Gastroesophageal sphincter (tissue), 4 donors: ENCODE measurements at regions not wholly inside any gene's neighbourhood (a gene's known extent, or its start where the extent isn't known, plus 50 kb on each side); places are given as distances from the start of the nearest gene placed in this dataset.

Experiments used
- ATAC-seq: fragments of 150-250 bp; one replicate; pipeline ENCODE4 v1.9.1; 2016; ENCODE audit warnings: mild to moderate bottlenecking, moderate library complexity
- H3K27ac ChIP-seq, 4 donors: fragments of 200-600 bp; sonication (generic) in 3 of 4; 1 replicate in 3 of 4; 2 replicates in 1 of 4; pipeline ENCODE4 v1.5.1; 2016 to 2019
- H3K27me3 ChIP-seq: fragments of 200-600 bp; sonication (generic); one replicate; pipeline ENCODE4 v1.5.1; 2019
- H3K36me3 ChIP-seq, 2 donors: fragments of 200-600 bp; sonication (generic); one replicate each; pipeline ENCODE4 v1.5.1; 2019; ENCODE audit warnings: control low read depth in 1 of 2
- H3K4me1 ChIP-seq, 3 donors: fragments of 200-600 bp; sonication (generic); 1 replicate in 2 of 3; 2 replicates in 1 of 3; pipeline ENCODE4 v1.5.1; 2016 to 2019; ENCODE audit warnings: control low read depth in 2 of 3
- H3K4me3 ChIP-seq, 2 donors: fragments of 200-600 bp; sonication (generic); one replicate each; pipeline ENCODE4 v1.5.1; 2019; ENCODE audit warnings: mild to moderate bottlenecking in 1 of 2, moderate library complexity in 1 of 2
- H3K9me3 ChIP-seq, 3 donors: fragments of 200-600 bp; sonication (generic); one replicate each; pipeline ENCODE4 v1.5.1; 2017 to 2019; ENCODE audit warnings: control low read depth in 2 of 3
- EP300 ChIP-seq: sonication (generic); formaldehyde crosslinking; IDR thresholded peaks from one replicate; pipeline ENCODE4 v1.6.1; 2017; ENCODE audit warnings: antibody characterized with exemption, mild to moderate bottlenecking
- POLR2A ChIP-seq, 2 donors: fragments of 450-650 bp; IDR thresholded peaks; one replicate each; pipeline ENCODE4 v1.6.1; 2017; ENCODE audit warnings: antibody characterized with exemption in 2 of 2, mild to moderate bottlenecking in 2 of 2, moderate library complexity in 1 of 2
- POLR2AphosphoS5 ChIP-seq: sonication (generic); formaldehyde crosslinking; IDR thresholded peaks from one replicate; pipeline ENCODE4 v1.6.1; 2017; ENCODE audit warnings: antibody characterized with exemption
- WGBS, 2 donors: methylation state at CpG; one replicate each; pipeline ENCODE4 v1.1.5; 2018; ENCODE audit warnings: low coverage in 1 of 2; 5-methylcytosine and 5-hydroxymethylcytosine counted together
- TF ChIP-seq, protein P1 (sequence below), 4 experiments: fragments of 200-600 bp in 2 of 4; fragments of 450-650 bp in 2 of 4; sonication (generic) in 1 of 4; IDR thresholded peaks; one replicate each; pipeline ENCODE4 v1.5.1; 2017 to 2019; ENCODE audit warnings: antibody characterized with exemption in 4 of 4, mild to moderate bottlenecking in 2 of 4, moderate library complexity in 2 of 4

DNA sequence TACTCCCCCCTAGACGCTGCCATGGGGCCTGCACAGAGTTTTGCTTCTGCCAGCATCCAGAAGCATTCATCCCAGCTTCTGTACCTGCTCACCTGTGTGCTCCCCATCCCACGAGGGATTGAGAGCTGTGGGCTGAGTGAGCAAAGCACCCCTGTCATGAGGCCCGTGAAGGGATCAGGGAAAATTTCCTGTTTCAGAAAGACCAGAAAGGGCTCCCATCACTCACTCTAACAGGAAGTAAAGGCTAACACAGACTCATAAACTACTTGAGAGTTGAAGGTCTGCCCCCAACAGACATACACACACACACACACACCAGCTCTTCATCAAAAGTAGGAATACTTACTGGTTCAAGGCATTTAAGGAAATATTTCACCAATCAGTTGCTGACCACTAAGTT, 256.5 kb upstream of the NT5E start:
- Histone ChIP-seq H3K4me3 (no peak overlapping the region), H3K27me3 (no peaks in the 10 kb centered on the region), H3K36me3 (no peaks in the 10 kb centered on the region), H3K27ac (no peak overlapping the region), H3K9me3 (peaks cover 0 to 24% (median 0%) of the 10 kb centered on the region in 3 donors), H3K4me1 (no peaks in the 10 kb centered on the region)
- TF ChIP-seq POLR2A (IDR thresholded peaks at IDR 0.05), result no peak
- no peak for TF ChIP-seq EP300
- TF ChIP-seq, protein P1, sequence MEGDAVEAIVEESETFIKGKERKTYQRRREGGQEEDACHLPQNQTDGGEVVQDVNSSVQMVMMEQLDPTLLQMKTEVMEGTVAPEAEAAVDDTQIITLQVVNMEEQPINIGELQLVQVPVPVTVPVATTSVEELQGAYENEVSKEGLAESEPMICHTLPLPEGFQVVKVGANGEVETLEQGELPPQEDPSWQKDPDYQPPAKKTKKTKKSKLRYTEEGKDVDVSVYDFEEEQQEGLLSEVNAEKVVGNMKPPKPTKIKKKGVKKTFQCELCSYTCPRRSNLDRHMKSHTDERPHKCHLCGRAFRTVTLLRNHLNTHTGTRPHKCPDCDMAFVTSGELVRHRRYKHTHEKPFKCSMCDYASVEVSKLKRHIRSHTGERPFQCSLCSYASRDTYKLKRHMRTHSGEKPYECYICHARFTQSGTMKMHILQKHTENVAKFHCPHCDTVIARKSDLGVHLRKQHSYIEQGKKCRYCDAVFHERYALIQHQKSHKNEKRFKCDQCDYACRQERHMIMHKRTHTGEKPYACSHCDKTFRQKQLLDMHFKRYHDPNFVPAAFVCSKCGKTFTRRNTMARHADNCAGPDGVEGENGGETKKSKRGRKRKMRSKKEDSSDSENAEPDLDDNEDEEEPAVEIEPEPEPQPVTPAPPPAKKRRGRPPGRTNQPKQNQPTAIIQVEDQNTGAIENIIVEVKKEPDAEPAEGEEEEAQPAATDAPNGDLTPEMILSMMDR (IDR thresholded peaks at IDR 0.05), result no peak
- TF ChIP-seq POLR2AphosphoS5, result no peak
- ATAC-seq, result no peak
- WGBS, 2 donors, result 29% methylated on average over 1 of the region's 3 CpGs; no CpG with 5 or more reads in 1 of the 2 donors

DNA sequence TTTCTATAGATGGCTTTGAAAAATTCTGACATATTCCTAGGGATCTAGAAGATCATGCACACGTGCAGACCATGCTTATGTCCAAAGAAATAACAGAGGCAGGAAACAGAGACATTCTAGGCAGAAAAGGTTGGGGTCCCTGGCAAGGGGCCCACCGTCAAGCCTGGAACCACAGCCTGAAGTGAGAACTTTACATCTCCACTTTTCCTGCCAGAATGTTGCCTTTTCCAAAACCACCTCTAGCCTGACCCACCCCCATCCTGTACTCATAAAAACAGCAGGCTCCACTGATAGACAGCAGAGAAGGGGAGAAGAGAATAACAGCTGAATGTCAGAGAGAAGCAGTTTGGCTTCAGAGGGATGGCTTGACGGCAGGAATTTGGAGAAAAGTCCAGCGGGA, 257.3 kb upstream of the NT5E start:
- 66 to 76% methylated on average over 3 to 4 of the region's 4 CpGs for WGBS, 2 donors
- no peaks in the 10 kb centered on the region for H3K27me3 ChIP-seq
- peaks cover 0 to 24% (median 0%) of the 10 kb centered on the region in 3 donors for H3K9me3 ChIP-seq
- no peak for ATAC-seq
- TF ChIP-seq EP300, result no peak
- no peak overlapping the region for H3K27ac ChIP-seq
- H3K4me3 ChIP-seq, result no peak overlapping the region
- H3K4me1 ChIP-seq, result no peaks in the 10 kb centered on the region
- no peaks in the 10 kb centered on the region for H3K36me3 ChIP-seq

DNA sequence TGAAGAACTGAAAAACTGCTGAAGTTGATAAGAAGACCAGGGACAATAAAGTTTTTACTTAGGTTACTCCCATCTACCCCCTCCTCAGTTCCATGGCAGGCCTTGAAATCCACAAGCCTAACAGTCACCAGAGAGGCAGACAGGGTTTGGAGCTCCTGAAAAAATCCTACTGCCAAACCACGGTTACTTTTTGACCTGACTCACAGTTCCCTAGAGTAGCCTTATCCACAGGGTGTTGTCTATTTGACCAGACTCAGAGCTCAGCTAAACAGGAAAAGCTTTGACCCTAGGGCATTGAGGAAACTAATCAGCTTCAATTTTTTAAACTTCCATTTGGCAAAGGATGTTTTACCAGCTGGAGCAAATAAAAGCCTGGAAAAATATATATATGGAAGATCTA, 257.7 kb upstream of the NT5E start:
- Histone ChIP-seq H3K4me3 (no peak overlapping the region), H3K4me1 (no peaks in the 10 kb centered on the region), H3K27me3 (no peaks in the 10 kb centered on the region), H3K36me3 (no peaks in the 10 kb centered on the region), H3K27ac (no peak overlapping the region), H3K9me3 (peaks cover 0 to 24% (median 0%) of the 10 kb centered on the region in 3 donors)
- no peak for ATAC-seq
- WGBS, 2 donors, result 40 to 67% methylated on average over 1 of the region's 1 CpG
- TF ChIP-seq EP300, result no peak
- TF ChIP-seq POLR2AphosphoS5, result no peak
- no peak for TF ChIP-seq POLR2A (IDR thresholded peaks at IDR 0.05)
- TF ChIP-seq, protein P1 (IDR thresholded peaks at IDR 0.05), result no peak

DNA sequence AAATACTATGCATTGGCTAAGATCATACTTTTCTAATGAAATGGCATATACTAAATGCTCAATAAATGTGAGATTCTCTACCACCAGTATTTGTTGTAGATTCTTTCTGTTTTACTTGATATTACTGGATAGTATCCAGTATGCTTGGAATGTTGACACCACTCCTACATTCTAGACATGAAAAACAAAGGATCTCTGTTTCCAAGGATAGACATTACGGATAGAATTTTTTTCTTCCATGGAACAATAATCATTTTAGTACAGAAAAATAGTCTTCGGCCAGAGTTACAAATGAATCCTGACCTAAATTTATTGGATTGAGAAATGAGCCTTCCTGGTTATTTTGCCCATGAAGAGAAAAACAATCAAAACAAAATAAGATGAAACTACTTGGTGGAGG, 258.2 kb upstream of the NT5E start:
- no peaks in the 10 kb centered on the region for H3K4me1 ChIP-seq
- no peak for TF ChIP-seq EP300
- TF ChIP-seq POLR2AphosphoS5, result no peak
- no peak for TF ChIP-seq POLR2A (IDR thresholded peaks at IDR 0.05)
- no peaks in the 10 kb centered on the region for H3K27me3 ChIP-seq
- no peak for ATAC-seq
- 68 to 72% methylated on average over 2 of the region's 2 CpGs for WGBS, 2 donors
- no peaks in the 10 kb centered on the region for H3K36me3 ChIP-seq
- peaks cover 0 to 24% (median 0%) of the 10 kb centered on the region in 3 donors for H3K9me3 ChIP-seq
- no peak overlapping the region for H3K4me3 ChIP-seq
- H3K27ac ChIP-seq, result no peak overlapping the region

DNA sequence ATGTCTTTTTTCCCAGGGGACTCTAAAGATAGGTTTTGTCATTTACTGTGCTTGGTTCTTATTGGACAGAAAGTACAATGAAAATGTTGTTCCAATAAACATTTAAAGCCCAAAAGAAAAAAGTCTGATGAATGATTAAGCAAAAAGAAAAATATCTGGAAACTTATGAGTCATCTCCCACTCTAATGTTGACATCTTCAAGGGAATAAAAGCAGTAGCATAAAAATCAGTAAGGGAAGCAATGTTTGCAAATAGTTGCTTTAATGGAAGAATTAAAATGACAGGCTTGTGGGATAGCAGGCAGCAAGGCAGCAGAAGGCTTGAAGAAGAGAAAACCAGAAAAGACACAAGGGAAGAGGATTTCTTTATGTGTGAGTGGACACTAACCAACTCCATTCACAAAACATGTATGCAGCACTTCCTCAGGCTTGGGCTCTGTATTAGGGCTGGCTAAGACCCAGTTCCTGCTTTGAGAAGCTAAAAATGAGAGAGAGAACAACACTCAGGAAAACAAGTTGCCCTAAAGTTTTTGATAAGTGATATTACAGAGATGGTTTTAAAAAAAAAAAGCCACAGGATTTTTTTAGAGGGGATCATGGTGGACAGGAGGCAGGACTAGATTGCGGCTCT, 263.2 kb upstream of the NT5E start:
- WGBS, 2 donors, result 50 to 100% methylated on average over 1 of the region's 1 CpG
- H3K4me3 ChIP-seq, result no peak overlapping the region
- no peaks in the 10 kb centered on the region for H3K36me3 ChIP-seq
- H3K9me3 ChIP-seq, result peaks cover 0 to 8% (median 0%) of the 10 kb centered on the region in 3 donors
- TF ChIP-seq EP300, result no peak
- H3K27me3 ChIP-seq, result no peaks in the 10 kb centered on the region
- no peak for ATAC-seq
- H3K4me1 ChIP-seq, result no peaks in the 10 kb centered on the region
- H3K27ac ChIP-seq, result no peak overlapping the region

DNA sequence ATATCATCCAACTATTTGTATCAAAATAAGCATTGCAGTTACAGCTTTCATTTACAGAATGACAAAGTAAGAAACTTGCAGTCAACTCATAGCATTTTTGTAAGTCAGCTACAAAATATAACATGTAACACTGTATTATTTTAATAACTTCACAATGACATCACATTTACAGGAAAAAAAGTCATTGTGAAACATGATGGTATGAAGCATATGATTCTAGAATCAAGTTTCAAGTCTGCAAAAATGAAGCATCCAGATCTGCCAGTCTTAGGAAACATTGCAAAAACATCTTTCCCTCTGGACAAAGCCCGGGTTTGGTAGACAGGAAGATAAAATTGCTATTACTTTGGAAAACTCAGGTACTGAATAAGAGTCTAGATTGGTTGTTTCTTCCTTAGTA, 263.9 kb upstream of the NT5E start:
- ATAC-seq, result no peak
- no peaks in the 10 kb centered on the region for H3K27me3 ChIP-seq
- WGBS, 2 donors, result 50 to 92% methylated on average over 1 of the region's 1 CpG
- H3K9me3 ChIP-seq, result peaks cover 0 to 8% (median 0%) of the 10 kb centered on the region in 3 donors
- H3K36me3 ChIP-seq, result no peaks in the 10 kb centered on the region
- no peak overlapping the region for H3K4me3 ChIP-seq
- no peaks in the 10 kb centered on the region for H3K4me1 ChIP-seq
- H3K27ac ChIP-seq, result no peak overlapping the region
- TF ChIP-seq EP300 (no peak), POLR2AphosphoS5 (no peak), POLR2A (IDR thresholded peaks at IDR 0.05) (no peak)
- TF ChIP-seq, protein P1 (IDR thresholded peaks at IDR 0.05), result no peak
